Skeletal muscle satellite cell (primary cell): ENCODE measurements at regions not wholly inside any gene's neighbourhood (a gene's known extent, or its start where the extent isn't known, plus 50 kb on each side); places are given as distances from the start of the nearest gene placed in this dataset.
"Not testable (repeated sequence)": the region's sequence is repeated elsewhere in the genome, so short reads cannot be mapped to it uniquely, and the experiment has no call there.

Experiments
- H3K27me3 ChIP-seq: 2 replicates; pipeline ENCODE4 v1.7.0; 2013; ENCODE audit warnings: low read length; ENCODE audit not compliant: control insufficient read depth, insufficient read depth
- H3K36me3 ChIP-seq: 2 replicates; pipeline ENCODE4 v1.7.0; 2013; ENCODE audit warnings: mild to moderate bottlenecking, control low read depth, low read length; ENCODE audit not compliant: insufficient read depth
- H3K4me1 ChIP-seq: 2 replicates; pipeline ENCODE4 v1.7.0; 2013; ENCODE audit warnings: low read length; ENCODE audit not compliant: control insufficient read depth, insufficient read depth
- H3K4me2 ChIP-seq: 2 replicates; pipeline ENCODE4 v1.7.0; 2013; ENCODE audit warnings: mild to moderate bottlenecking, low read length
- H3K4me3 ChIP-seq: 2 replicates; pipeline ENCODE4 v1.7.0; 2013; ENCODE audit warnings: low read length
- H3K9ac ChIP-seq: 2 replicates; pipeline ENCODE4 v1.7.0; 2013; ENCODE audit warnings: mild to moderate bottlenecking, low read depth, low read length, moderate library complexity
- H3K9me3 ChIP-seq: replicated peaks from 2 replicates; pipeline ENCODE4 v1.7.0; 2013; ENCODE audit warnings: mild to moderate bottlenecking, control low read depth, low read length

DNA sequence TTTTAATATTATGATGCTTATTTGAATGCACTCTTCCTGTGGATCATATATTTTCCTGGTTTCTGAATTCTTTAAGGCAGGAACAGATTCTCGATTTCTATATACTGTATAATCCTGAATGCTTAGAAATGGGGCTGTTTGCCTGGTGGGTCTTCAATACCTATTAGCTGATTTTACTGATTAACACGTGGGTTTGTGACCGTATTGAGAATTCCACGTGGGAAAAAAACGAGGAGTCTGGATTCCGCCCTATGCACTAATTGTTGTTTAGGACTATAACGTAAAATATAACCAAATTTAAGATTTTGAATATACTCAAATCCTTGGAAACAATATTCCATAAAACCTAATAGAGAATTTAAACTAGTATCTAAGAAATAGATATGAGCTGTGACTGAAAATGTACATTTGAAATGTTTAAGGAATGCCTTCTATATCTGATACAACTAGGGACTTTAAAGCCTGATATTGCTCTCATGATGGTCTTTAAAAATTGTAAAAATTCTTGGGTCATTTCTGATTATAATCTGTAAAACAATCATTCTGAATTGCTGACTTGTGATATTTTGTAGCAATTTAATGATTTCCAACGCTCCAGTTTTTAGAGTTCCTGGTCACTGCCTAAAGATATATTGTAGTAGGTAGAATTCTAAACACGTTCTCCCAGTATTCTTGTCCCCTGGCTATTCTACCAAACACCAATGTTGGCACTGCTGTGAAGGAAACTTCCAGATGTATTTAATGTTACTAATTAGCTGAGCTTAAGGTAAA, 93.6 kb upstream of the NOX3 start:
- no peak overlapping the region for H3K9ac ChIP-seq
- H3K4me2 ChIP-seq = no peak overlapping the region
- no peaks in the 10 kb centered on the region for H3K9me3 ChIP-seq
- H3K27me3 ChIP-seq = no peaks in the 10 kb centered on the region
- no peaks in the 10 kb centered on the region for H3K36me3 ChIP-seq
- H3K4me3 ChIP-seq = no peak overlapping the region
- no peaks in the 10 kb centered on the region for H3K4me1 ChIP-seq

DNA sequence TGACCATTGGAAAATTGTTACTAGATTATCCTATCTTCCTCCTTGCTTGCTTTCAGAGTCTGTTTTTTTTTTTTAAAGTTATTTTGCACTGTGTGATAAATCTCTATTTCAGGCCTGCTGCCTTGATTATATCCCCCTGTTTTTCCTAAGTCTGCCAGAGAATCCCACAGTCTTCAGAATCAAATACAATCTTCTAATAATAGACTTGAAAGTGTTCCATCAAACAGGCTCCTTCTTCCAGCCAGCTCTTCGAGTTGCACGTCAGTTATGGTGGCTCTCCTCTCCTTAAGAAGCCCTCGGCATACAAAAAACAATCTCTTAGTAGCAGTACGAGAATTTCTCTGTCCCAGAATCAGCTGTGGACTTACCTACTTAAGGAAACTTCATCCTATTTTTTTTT, 92.9 kb upstream of the NOX3 start:
- Histone ChIP-seq H3K4me3 (no peak overlapping the region), H3K36me3 (no peaks in the 10 kb centered on the region), H3K4me2 (no peak overlapping the region), H3K9ac (no peak overlapping the region), H3K9me3 (no peaks in the 10 kb centered on the region), H3K4me1 (no peaks in the 10 kb centered on the region), H3K27me3 (no peaks in the 10 kb centered on the region)

GRCh38 chr6:155544677-155545076, 89.0 kb upstream of the NOX3 start:
- H3K4me3 ChIP-seq = no peak overlapping the region
- H3K9me3 ChIP-seq = no peaks in the 10 kb centered on the region
- no peaks in the 10 kb centered on the region for H3K27me3 ChIP-seq
- no peak overlapping the region for H3K4me2 ChIP-seq
- H3K9ac ChIP-seq = no peak overlapping the region
- H3K4me1 ChIP-seq = no peaks in the 10 kb centered on the region
- no peaks in the 10 kb centered on the region for H3K36me3 ChIP-seq

DNA sequence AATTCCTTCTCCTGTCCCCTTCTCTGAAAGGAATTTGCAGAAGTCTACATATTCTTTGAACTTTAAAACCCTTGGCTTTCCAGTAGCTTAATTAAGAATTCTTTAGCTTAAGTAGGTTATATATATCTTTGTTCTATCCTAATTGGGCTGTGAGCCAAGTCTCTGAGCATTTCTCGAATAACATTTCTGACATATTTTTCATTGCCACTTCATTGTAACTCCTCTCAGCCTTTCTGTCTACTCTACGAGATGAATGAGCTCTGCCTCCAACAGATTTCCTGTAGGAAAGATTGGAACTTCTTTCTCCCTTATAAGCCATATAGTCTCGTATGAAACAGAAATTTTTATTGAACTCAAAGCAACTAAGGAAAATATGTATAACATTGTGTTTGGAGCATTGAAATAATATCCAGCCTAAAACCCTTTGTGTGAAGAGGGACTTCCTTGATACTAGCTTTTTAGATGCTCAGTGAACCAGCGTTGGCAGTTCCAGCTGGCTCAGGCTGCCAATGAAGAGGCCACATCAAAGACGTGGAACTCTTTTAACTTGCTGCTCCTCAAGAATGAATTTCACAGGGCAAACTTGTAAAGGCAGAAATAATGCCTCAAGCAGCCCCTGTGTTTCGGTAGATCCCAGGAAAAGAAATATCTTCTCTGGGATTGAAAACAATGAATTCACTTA, 87.7 kb upstream of the NOX3 start:
- H3K27me3 ChIP-seq = no peaks in the 10 kb centered on the region

GRCh38 chr6:155542036-155542435, 86.4 kb upstream of the NOX3 start:
- Histone ChIP-seq H3K4me1 (no peaks in the 10 kb centered on the region), H3K36me3 (no peaks in the 10 kb centered on the region), H3K9ac (no peak overlapping the region), H3K4me3 (no peak overlapping the region), H3K27me3 (no peaks in the 10 kb centered on the region), H3K4me2 (no peak overlapping the region), H3K9me3 (no peaks in the 10 kb centered on the region)

More for the DNA sequence above, 87.7 kb upstream of the NOX3 start:
- Histone ChIP-seq H3K9ac (no peak overlapping the region), H3K4me1 (no peaks in the 10 kb centered on the region), H3K4me3 (no peak overlapping the region), H3K4me2 (no peak overlapping the region), H3K9me3 (no peaks in the 10 kb centered on the region), H3K36me3 (no peaks in the 10 kb centered on the region)

- no peak overlapping the region for H3K4me2 ChIP-seq
- no peaks in the 10 kb centered on the region for H3K36me3 ChIP-seq
- no peaks in the 10 kb centered on the region for H3K27me3 ChIP-seq
- no peak overlapping the region for H3K9ac ChIP-seq
- no peak overlapping the region for H3K4me3 ChIP-seq
- no peaks in the 10 kb centered on the region for H3K4me1 ChIP-seq
- no peaks in the 10 kb centered on the region for H3K9me3 ChIP-seq
These were observed 83.2 kb upstream of the NOX3 start for GRCh38 chr6:155538708-155539390.

- no peak overlapping the region for H3K4me2 ChIP-seq
- H3K9ac ChIP-seq = no peak overlapping the region
- H3K4me1 ChIP-seq = peaks cover 4% of the 10 kb centered on the region
- no peak overlapping the region for H3K4me3 ChIP-seq
- no peaks in the 10 kb centered on the region for H3K9me3 ChIP-seq
- H3K27me3 ChIP-seq = no peaks in the 10 kb centered on the region
- no peaks in the 10 kb centered on the region for H3K36me3 ChIP-seq
These were observed 79.0 kb upstream of the NOX3 start for GRCh38 chr6:155534678-155535077.

DNA sequence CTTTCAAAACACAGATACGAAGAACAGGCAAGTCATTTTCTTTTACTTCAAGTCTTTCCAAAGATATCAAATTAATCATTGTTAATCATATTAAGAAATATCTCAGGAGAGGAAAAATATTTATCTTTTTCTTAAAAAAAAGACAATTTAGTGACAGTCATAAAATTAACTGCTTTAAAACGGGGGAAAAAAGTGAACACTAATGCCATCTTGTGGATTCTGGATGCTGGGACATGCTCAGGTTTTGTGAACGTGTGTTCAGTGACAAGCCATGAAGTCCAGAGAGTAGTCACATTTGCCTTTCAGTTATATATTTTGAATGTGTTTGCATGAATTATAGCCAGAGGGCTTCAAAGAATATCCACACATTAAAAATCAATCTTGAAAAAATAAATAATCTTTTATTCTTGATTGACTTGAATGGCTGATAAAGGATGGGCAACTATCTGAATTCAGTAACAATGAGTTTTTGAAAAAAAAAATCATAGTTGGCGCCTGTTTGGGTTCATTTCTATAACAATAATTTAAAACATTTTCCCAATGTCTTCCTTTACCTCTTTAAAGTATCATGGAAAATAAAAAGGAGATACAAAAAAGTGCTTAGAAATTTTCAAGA, 74.7 kb upstream of the NOX3 start:
- peak overlapping the region; percentile 74 for H3K9ac ChIP-seq
- H3K27me3 ChIP-seq = no peaks in the 10 kb centered on the region
- H3K36me3 ChIP-seq = no peaks in the 10 kb centered on the region
- H3K9me3 ChIP-seq = no peaks in the 10 kb centered on the region
- no peak overlapping the region for H3K4me3 ChIP-seq
- H3K4me1 ChIP-seq = peaks cover 14% of the 10 kb centered on the region
- no peak overlapping the region for H3K4me2 ChIP-seq

- H3K36me3 ChIP-seq, H3K4me2 ChIP-seq, H3K27me3 ChIP-seq, H3K9me3 ChIP-seq, H3K4me3 ChIP-seq: not testable (repeated sequence)
- Histone ChIP-seq H3K9ac (peak overlapping the region; percentile 74), H3K4me1 (peaks cover 14% of the 10 kb centered on the region)
These were observed 74.2 kb upstream of the NOX3 start for GRCh38 chr6:155529814-155530213.

DNA sequence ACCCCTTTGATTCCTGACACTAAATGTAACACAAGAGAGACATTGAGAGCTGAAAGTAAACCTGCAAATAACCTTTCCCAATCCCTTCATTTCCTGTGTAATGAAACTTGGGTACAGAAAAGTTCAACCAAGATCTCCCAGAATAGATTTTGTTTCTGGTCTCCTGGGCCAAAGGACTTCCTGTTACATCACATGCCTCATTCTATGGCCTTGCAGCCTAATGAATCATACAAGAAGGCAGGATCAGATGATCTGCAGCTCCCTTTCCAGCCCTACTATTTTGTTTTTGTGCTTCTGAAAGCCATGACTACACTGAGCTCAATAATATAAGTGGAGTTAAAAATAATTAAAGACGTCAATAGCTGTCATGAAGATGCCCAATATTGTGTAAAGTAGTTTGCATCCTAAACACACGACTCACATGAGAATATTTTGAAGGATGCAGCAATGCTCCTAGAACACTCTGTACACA, 73.4 kb upstream of the NOX3 start:
- Histone ChIP-seq H3K4me2 (peak overlapping the region; percentile 30), H3K9me3 (no peaks in the 10 kb centered on the region), H3K4me3 (no peak overlapping the region), H3K4me1 (peaks cover 21% of the 10 kb centered on the region), H3K9ac (peak overlapping the region; percentile 74), H3K27me3 (no peaks in the 10 kb centered on the region), H3K36me3 (no peaks in the 10 kb centered on the region)

GRCh38 chr6:155528335-155528734, 72.7 kb upstream of the NOX3 start:
- no peak overlapping the region for H3K4me3 ChIP-seq
- peaks cover 28% of the 10 kb centered on the region for H3K4me1 ChIP-seq
- no peaks in the 10 kb centered on the region for H3K27me3 ChIP-seq
- H3K36me3 ChIP-seq = no peaks in the 10 kb centered on the region
- H3K9ac ChIP-seq = peak overlapping the region; percentile 71
- H3K9me3 ChIP-seq = no peaks in the 10 kb centered on the region
- H3K4me2 ChIP-seq = peak overlapping the region; percentile 12
